Activated CD4-positive, alpha-beta memory T cell treated with anti-CD3 and anti-CD28 coated beads for 36 hours (primary cell): ENCODE measurements at regions not wholly inside any gene's neighbourhood (a gene's known extent, or its start where the extent isn't known, plus 50 kb on each side); places are given as distances from the start of the nearest gene placed in this dataset.
"Not testable (repeated sequence)": the region's sequence is repeated elsewhere in the genome, so short reads cannot be mapped to it uniquely, and the experiment has no call there.

ENCODE experiments used
- CTCF ChIA-PET: fragments of 350-600 bp; sonication (Branson Sonifier 250); formaldehyde crosslinking; loops from one replicate; lab custom pipeline; 2021; ENCODE audit warnings: antibody characterized with exemption, inconsistent platforms; lab: Charles Lee
- POLR2A ChIA-PET: fragments of 350-600 bp; sonication (Branson Sonifier 250); formaldehyde crosslinking; loops from one replicate; lab custom pipeline; 2021; ENCODE audit warnings: antibody characterized with exemption; lab: Charles Lee
- DNase-seq: peaks from one replicate; pipeline ENCODE4 v3.0.0-alpha.2; 2020
- H3K27ac Mint-ChIP-seq: one replicate; pipeline ENCODE4 v1.8.0; 2021; ENCODE audit warnings: mixed read lengths
- H3K27me3 Mint-ChIP-seq: one replicate; pipeline ENCODE4 v1.8.0; 2021; ENCODE audit warnings: mixed read lengths
- H3K36me3 Mint-ChIP-seq: one replicate; pipeline ENCODE4 v1.8.0; 2021; ENCODE audit warnings: mixed read lengths
- H3K4me1 Mint-ChIP-seq: one replicate; pipeline ENCODE4 v1.8.0; 2021; ENCODE audit warnings: low read depth, mixed read lengths
- H3K4me3 Mint-ChIP-seq: one replicate; pipeline ENCODE4 v1.8.0; 2021; ENCODE audit warnings: mild to moderate bottlenecking, mixed read lengths
- H3K9me3 Mint-ChIP-seq: one replicate; pipeline ENCODE4 v1.8.0; 2021; ENCODE audit warnings: mixed read lengths
- intact Hi-C: fragments of 100-400 bp; cut with micrococcal nuclease; formaldehyde crosslinking; loops from one replicate; pipeline ENCODE4 v1.15.1; 2023

- Mint-ChIP-seq H3K27me3 (peaks cover 1% of the 10 kb centered on the region), H3K27ac (no peak overlapping the region), H3K9me3 (peaks cover 3% of the 10 kb centered on the region), H3K4me1 (no peaks in the 10 kb centered on the region), H3K4me3 (no peak overlapping the region), H3K36me3 (no peaks in the 10 kb centered on the region)
- ChIA-PET POLR2A (no interaction called here), CTCF (no interaction called here)
- intact Hi-C loops: no loop called here
- no peak for DNase-seq
These were observed 261.2 kb downstream of the C7orf25 start for GRCh38 chr7:42650701-42651100.

- ChIA-PET CTCF (no interaction called here), POLR2A (no interaction called here)
- intact Hi-C loops: no loop called here
- H3K4me3 Mint-ChIP-seq: no peak overlapping the region
- DNase-seq: no peak
- H3K27ac Mint-ChIP-seq: no peak overlapping the region
- peaks cover under 1% of the 10 kb centered on the region for H3K9me3 Mint-ChIP-seq
- H3K27me3 Mint-ChIP-seq: peaks cover 1% of the 10 kb centered on the region
- H3K4me1 Mint-ChIP-seq: no peaks in the 10 kb centered on the region
- no peaks in the 10 kb centered on the region for H3K36me3 Mint-ChIP-seq
These were observed 261.7 kb downstream of the C7orf25 start for GRCh38 chr7:42650171-42650570.

GRCh38 chr7:42645906-42646305, 266.0 kb downstream of the C7orf25 start:
- Mint-ChIP-seq H3K4me3 (no peak overlapping the region), H3K4me1 (no peaks in the 10 kb centered on the region), H3K27ac (no peak overlapping the region), H3K9me3 (peaks cover 2% of the 10 kb centered on the region), H3K36me3 (no peaks in the 10 kb centered on the region), H3K27me3 (peaks cover 3% of the 10 kb centered on the region)
- ChIA-PET POLR2A (no interaction called here), CTCF (no interaction called here)
- no peak for DNase-seq
- intact Hi-C loops: no loop called here

DNA sequence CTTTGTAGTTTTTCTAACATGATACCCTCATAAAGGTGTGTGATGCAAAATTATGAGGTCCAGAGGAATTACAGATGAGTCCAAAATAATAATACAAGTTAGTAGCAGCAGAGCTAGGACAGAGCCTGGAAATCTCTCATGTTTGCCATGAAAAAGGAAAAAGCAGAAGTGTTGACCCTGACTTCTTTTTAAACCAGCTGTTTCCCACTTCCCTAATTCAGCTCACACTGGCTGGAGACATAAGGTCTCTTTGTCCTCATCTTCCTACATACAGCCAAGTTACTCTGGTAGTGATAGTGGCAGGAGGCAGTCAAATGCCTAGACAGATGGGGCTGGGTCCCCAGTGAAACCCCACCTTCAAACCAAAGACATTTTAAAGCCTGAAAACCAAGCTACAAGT, 269.2 kb downstream of the C7orf25 start:
- H3K4me3 Mint-ChIP-seq: no peak overlapping the region
- H3K4me1 Mint-ChIP-seq: no peaks in the 10 kb centered on the region
- CTCF ChIA-PET: no interaction called here
- DNase-seq: no peak
- intact Hi-C loops: no loop called here
- H3K27ac Mint-ChIP-seq: no peak overlapping the region
- no peaks in the 10 kb centered on the region for H3K36me3 Mint-ChIP-seq
- peaks cover 3% of the 10 kb centered on the region for H3K27me3 Mint-ChIP-seq
- POLR2A ChIA-PET: no interaction called here
- peaks cover 2% of the 10 kb centered on the region for H3K9me3 Mint-ChIP-seq

- Mint-ChIP-seq H3K4me1 (no peaks in the 10 kb centered on the region), H3K4me3 (no peak overlapping the region), H3K36me3 (no peaks in the 10 kb centered on the region), H3K27ac (no peak overlapping the region), H3K27me3 (peaks cover 3% of the 10 kb centered on the region), H3K9me3 (peaks cover 2% of the 10 kb centered on the region)
- ChIA-PET POLR2A (no interaction called here), CTCF (no interaction called here)
- DNase-seq: no peak
- intact Hi-C loops: no loop called here
These were observed 271.9 kb downstream of the C7orf25 start for GRCh38 chr7:42639930-42640329.

GRCh38 chr7:42636380-42636779, 275.5 kb downstream of the C7orf25 start:
- POLR2A ChIA-PET, DNase-seq, H3K36me3 Mint-ChIP-seq, H3K4me1 Mint-ChIP-seq, H3K4me3 Mint-ChIP-seq, H3K27me3 Mint-ChIP-seq, CTCF ChIA-PET, H3K9me3 Mint-ChIP-seq, H3K27ac Mint-ChIP-seq, intact Hi-C loops: not testable (repeated sequence)

GRCh38 chr7:42628054-42628453, 283.8 kb downstream of the C7orf25 start:
- ChIA-PET CTCF (no interaction called here), POLR2A (no interaction called here)
- Mint-ChIP-seq H3K27me3 (no peaks in the 10 kb centered on the region), H3K4me1 (no peaks in the 10 kb centered on the region), H3K36me3 (no peaks in the 10 kb centered on the region), H3K9me3 (no peaks in the 10 kb centered on the region), H3K27ac (no peak overlapping the region), H3K4me3 (no peak overlapping the region)
- intact Hi-C loops: no loop called here
- no peak for DNase-seq

- DNase-seq: no peak
- H3K4me1 Mint-ChIP-seq: no peaks in the 10 kb centered on the region
- H3K9me3 Mint-ChIP-seq: no peaks in the 10 kb centered on the region
- H3K27ac Mint-ChIP-seq: no peak overlapping the region
- H3K4me3 Mint-ChIP-seq: no peak overlapping the region
- no peaks in the 10 kb centered on the region for H3K27me3 Mint-ChIP-seq
- ChIA-PET POLR2A (no interaction called here), CTCF (no interaction called here)
- intact Hi-C loops: no loop called here
- H3K36me3 Mint-ChIP-seq: no peaks in the 10 kb centered on the region
These were observed 284.2 kb downstream of the C7orf25 start for GRCh38 chr7:42627626-42628025.

DNA sequence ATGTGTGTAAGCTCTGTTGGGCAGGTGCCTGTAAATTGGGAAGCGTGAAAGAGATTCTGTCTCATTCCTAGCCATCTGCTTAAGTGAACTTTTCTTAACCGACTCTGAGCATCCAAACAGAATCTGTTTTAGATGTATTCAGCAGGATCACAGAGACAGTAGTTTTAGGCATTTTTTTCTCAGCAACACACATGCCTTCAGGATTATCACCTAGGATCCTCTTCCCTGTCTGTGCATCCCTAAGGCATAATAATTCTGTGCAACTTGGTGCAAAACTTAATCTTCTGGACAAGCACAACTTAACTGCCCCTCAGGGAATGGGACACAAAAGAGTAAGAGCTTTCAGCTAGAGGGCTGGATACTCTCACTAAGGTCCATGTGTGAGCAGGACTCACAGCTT, 284.8 kb downstream of the C7orf25 start:
- no peaks in the 10 kb centered on the region for H3K4me1 Mint-ChIP-seq
- intact Hi-C loops: no loop called here
- POLR2A ChIA-PET: no interaction called here
- no peaks in the 10 kb centered on the region for H3K36me3 Mint-ChIP-seq
- CTCF ChIA-PET: no interaction called here
- no peaks in the 10 kb centered on the region for H3K27me3 Mint-ChIP-seq
- H3K27ac Mint-ChIP-seq: no peak overlapping the region
- H3K4me3 Mint-ChIP-seq: no peak overlapping the region
- no peak for DNase-seq
- no peaks in the 10 kb centered on the region for H3K9me3 Mint-ChIP-seq

DNA sequence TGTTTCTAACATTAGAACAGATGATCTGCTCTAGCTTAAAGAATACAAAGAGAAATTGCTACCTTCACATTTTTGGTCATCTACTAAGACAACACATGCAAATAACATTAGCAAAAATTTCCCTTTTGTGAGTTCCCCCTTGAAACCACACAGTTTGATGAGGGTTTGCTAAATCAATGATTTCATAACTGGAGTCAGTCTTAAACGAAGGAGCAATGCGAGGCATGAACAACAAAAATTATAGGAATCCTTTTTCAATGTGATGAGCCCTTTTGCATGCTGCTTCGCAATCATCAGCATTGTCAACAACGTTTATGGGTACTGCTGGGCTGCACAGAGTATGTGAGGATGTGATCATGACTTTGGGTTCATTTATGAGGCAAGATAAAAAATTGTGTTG, 286.4 kb downstream of the C7orf25 start:
- Mint-ChIP-seq H3K9me3 (no peaks in the 10 kb centered on the region), H3K4me1 (no peaks in the 10 kb centered on the region), H3K4me3 (no peak overlapping the region), H3K27ac (no peak overlapping the region), H3K27me3 (no peaks in the 10 kb centered on the region), H3K36me3 (no peaks in the 10 kb centered on the region)
- ChIA-PET POLR2A (no interaction called here), CTCF (no interaction called here)
- DNase-seq: no peak
- intact Hi-C loops: no loop called here

- Mint-ChIP-seq H3K9me3 (no peaks in the 10 kb centered on the region), H3K4me3 (no peak overlapping the region), H3K27me3 (no peaks in the 10 kb centered on the region), H3K36me3 (no peaks in the 10 kb centered on the region), H3K27ac (no peak overlapping the region), H3K4me1 (no peaks in the 10 kb centered on the region)
- no peak for DNase-seq
- ChIA-PET POLR2A (no interaction called here), CTCF (no interaction called here)
- intact Hi-C loops: no loop called here
These were observed 287.4 kb downstream of the C7orf25 start for GRCh38 chr7:42624471-42624870.

DNA sequence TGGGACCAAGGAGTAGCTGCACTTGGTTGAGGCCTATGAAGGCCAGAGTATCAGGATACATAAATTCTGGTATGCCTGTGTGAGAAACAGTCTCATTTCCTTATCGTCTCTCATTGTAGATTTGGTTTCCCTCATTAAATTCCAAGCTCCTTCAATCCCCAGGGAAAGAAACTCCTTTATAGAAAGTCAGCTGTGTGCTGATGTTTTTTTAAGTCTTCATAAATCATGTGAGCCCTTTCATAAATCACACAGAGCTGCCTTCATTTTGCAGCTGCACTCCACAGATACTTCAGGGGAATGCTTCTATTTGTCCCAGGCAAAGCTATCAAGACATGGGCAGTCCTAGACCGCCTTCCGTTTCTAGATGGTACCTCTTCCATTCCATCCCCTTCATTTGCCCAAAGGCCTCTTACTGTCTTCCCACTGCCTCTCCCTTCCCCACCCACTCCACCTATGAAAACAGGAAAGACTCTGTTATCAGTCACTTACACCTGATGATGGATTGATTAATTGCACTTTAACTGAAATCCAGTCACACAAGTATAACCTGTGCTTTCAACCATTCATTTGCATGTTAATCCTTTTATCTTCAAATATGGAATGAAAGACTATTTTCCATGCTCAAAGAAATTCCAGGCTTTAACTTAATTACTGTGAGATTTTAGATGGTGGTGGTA, 290.2 kb downstream of the C7orf25 start:
- CTCF ChIA-PET: no interaction called here
- no peak overlapping the region for H3K4me3 Mint-ChIP-seq
- POLR2A ChIA-PET: no interaction called here
- no peak overlapping the region for H3K27ac Mint-ChIP-seq
- DNase-seq: no peak
- H3K9me3 Mint-ChIP-seq: no peaks in the 10 kb centered on the region
- no peaks in the 10 kb centered on the region for H3K27me3 Mint-ChIP-seq
- intact Hi-C loops: no loop called here
- H3K4me1 Mint-ChIP-seq: no peaks in the 10 kb centered on the region
- no peaks in the 10 kb centered on the region for H3K36me3 Mint-ChIP-seq

- Mint-ChIP-seq H3K4me3 (no peak overlapping the region), H3K36me3 (no peaks in the 10 kb centered on the region), H3K9me3 (no peaks in the 10 kb centered on the region), H3K27me3 (no peaks in the 10 kb centered on the region), H3K27ac (no peak overlapping the region), H3K4me1 (no peaks in the 10 kb centered on the region)
- no peak for DNase-seq
- POLR2A ChIA-PET: no interaction called here
- intact Hi-C loops: no loop called here
- CTCF ChIA-PET: no interaction called here
These were observed 293.1 kb downstream of the C7orf25 start for GRCh38 chr7:42618651-42619360.
